IPS-NIHi7 (cell line): ENCODE measurements at regions not wholly inside any gene's neighbourhood (a gene's known extent, or its start where the extent isn't known, plus 50 kb on each side); places are given as distances from the start of the nearest gene placed in this dataset.
"Not testable (repeated sequence)": the region's sequence is repeated elsewhere in the genome, so short reads cannot be mapped to it uniquely, and the experiment has no call there.

Experiments
- DNase-seq: peaks from one replicate; pipeline ENCODE4 v3.0.0; 2012; ENCODE audit warnings: mixed read lengths; ENCODE audit errors: extremely low spot score

GRCh38 chr18:11511434-11512095 is 97.8 kb upstream of the SLC35G4 start:
- no peak for DNase-seq

DNA sequence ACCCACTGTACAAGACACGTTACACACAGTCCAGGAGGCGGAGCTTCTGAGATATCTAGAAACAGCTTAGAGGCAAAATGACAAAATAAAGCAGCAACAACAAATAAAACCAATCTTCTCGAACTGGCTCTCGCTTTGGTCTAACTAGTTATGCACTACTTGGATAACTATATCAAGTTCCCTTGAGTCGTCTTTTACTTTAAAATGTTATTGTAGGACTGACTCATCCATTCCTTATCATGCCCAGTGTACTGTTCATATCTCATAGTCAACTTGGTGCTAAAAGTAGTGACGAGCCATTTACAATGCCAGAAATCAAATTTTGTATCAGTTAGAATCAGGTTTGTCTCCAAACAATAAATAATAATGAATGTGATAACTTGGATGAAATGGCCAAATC is 102.5 kb upstream of the SLC35G4 start:
- no peak for DNase-seq

GRCh38 chr18:11505993-11506392 is 103.4 kb upstream of the SLC35G4 start:
- no peak for DNase-seq

- peak; percentile 43 for DNase-seq
These were observed 104.4 kb upstream of the SLC35G4 start for GRCh38 chr18:11504962-11505361.

DNA sequence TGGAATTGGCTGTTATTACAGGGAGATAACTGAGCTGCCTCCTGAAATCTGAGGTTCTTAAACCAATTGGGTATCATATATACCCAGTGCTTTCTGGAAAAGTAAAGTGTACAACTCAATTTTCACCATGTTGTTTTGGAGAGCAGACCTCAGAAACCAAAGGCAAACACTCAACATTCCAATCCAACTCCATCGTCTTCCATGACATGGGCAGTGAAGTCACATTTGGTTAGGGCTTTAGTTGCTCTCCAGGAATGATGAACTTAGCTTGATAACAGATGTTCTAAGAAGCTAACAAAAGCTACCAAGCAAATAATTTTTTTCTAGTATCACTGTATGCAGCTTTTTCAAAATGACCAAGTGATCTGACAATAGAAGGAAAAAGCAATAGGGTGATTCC is 107.0 kb upstream of the SLC35G4 start:
- no peak for DNase-seq

DNA sequence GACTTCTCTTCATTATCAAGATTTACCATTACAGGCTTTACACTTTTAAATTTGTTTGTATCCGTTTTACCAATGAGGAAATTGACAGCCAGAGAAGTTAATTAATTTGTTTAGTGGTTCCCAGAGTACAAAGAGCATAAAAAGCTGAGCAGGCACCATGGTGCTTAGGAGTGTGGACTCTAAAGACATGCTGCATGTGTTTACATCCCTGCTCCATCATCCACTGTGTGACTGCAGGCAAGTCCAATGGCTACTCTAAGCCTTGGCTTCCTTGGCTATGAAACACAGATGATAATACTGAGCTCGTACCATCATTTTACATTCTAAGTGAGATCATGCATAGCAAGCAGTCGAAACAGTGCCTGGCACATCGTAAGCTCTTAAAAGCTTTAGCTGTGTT is 108.0 kb upstream of the SLC35G4 start:
- no peak for DNase-seq

DNA sequence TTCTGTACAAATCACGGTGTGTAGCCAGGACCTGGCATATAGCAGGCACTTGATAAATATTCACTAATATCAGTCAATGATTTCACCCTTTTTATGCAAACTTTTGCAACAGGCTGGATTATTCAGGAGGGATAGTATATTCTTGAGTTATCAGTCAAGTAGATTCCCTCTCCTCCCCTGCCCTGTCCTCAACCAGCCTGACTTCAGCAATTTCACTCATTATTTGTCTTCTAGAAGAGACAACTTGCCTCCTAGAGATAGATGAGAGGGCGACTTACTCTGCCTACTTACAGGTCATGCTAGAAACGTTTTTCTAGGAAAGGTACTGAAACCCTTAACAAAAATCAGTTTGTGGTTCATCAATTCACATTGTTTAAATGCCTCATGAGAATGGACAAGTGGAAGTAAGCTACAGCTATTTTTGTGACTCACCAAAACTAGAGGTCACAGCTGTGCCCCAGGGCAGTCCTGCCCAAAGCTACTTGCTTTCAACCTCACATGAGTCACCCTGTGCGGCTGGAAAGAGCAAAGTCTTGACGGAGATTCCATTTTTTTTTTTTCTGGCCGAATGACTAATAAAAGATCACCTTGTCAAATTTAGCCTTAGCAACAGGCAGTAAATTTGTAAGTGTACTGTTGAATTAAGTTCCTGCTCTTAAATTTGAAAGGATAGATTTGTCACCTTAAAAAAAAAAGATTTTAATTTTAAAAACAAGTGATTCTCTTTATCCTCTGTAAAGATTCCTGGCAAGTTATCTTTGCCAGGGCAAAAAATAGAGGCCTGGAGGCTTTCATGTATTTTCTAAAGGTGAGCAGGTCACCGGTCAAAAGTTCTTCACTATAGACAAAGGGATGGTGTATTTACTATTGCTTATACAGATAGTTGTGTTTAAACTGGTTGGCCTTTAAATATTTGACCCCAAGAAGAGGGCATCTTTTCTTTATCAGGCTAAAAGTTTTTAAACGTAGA is 109.0 kb upstream of the SLC35G4 start:
- no peak for DNase-seq

GRCh38 chr18:11498821-11499220 is 110.6 kb upstream of the SLC35G4 start:
- no peak for DNase-seq

DNA sequence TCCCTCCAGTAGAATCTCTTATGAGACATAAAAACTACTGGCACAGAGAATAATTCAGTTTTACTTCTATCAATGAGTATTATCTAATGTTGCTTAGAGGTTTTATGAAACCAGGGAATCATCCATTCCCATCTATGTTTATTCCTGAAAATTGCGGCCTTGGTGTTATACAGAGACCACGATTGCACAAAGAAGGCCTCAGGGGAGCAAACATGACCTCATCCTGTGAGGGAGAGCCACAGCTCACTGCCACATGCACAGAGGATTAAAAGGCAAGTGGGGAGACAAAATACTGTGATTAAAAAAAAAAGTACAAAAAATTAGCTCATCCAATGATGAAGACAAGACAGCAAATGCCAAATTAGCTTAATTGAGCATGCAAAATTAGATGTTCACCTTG is 111.8 kb upstream of the SLC35G4 start:
- DNase-seq, result no peak

GRCh38 chr18:11496526-11497172 is 112.7 kb upstream of the SLC35G4 start:
- DNase-seq, result no peak

GRCh38 chr18:11495441-11495840 is 114.0 kb upstream of the SLC35G4 start:
- DNase-seq, result no peak

GRCh38 chr18:11494107-11494506 is 115.3 kb upstream of the SLC35G4 start:
- DNase-seq, result no peak

DNA sequence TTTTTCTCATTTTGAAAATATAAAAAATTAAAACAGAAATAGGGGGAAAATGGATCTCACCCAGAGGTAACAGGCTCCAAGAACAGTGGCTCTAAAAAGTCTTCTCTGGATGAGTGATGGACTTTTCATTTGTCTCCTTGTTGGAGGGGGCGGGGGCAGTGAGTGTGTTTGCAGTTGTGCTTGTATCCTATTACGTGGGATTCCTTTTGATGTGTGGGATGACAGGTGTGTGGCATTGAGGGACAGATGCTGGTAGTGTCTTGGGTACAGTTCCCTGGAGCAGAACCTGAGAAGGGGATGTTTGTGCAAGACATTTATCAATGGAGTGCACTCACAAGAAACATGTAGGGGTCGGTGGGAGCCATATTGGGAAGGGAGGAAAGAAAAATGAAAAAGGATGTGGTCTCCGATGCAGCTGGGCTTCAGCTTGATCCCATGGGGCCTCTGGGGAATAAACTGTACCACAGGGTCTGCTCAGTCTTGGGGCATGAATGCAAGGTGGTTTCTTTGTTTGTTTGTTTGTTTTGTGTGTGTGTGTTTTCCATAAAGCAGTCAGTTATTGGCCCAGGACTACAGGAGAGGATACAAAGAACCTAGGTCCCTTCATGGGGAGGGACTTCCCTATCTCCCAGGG is 120.0 kb upstream of the SLC35G4 start:
- DNase-seq, result no peak

DNA sequence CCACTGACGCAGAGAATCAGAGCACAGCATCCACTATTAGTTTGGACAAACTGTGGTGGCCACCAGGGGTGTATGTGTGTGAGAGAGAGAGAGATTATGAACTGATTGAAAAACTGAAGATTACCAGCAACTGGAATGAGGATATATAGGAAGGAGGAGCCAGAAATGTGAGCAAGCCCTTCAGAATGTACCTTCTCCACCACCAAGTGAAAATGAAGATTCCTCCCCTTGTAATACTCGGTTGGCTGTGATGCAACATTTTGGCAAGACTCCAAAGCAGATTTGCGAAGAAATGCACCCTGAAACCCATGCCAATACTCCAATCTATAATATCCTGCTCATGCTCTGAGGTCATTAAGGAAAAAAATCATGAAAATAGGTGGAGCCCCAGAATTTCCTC is 121.2 kb upstream of the SLC35G4 start:
- DNase-seq, result no peak

GRCh38 chr18:11487390-11487789 is 122.0 kb upstream of the SLC35G4 start:
- no peak for DNase-seq

- DNase-seq, result no peak
These were observed 127.1 kb upstream of the SLC35G4 start for GRCh38 chr18:11482271-11482670.

- DNase-seq, result no peak
These were observed 128.7 kb upstream of the SLC35G4 start for GRCh38 chr18:11480692-11481091.

- DNase-seq, result not testable (repeated sequence)
These were observed 130.4 kb upstream of the SLC35G4 start for GRCh38 chr18:11479031-11479430.

- DNase-seq, result no peak
These were observed 138.5 kb upstream of the SLC35G4 start for GRCh38 chr18:11470941-11471340.

DNA sequence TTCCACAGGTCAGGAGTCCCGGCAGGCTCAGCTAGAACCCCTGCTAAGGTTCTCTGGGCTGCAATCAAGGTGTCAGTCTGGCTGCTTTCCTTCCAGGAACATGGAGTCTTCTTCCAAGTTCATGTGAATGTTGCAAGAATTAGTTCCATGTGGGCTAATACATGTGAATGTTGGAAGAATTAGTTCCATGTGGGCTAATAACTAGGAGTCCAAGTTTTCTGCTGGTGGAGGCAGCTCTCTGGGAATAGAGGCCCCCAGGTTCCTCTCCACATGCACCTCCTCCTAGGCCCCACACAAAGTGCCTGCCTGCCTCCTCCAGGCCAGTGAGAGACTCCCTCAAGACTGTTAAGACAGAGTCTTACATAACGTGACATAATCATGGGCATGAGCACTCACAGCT is 140.8 kb upstream of the SLC35G4 start:
- DNase-seq, result no peak

- DNase-seq, result no peak
These were observed 141.3 kb upstream of the SLC35G4 start for GRCh38 chr18:11468120-11468519.

DNA sequence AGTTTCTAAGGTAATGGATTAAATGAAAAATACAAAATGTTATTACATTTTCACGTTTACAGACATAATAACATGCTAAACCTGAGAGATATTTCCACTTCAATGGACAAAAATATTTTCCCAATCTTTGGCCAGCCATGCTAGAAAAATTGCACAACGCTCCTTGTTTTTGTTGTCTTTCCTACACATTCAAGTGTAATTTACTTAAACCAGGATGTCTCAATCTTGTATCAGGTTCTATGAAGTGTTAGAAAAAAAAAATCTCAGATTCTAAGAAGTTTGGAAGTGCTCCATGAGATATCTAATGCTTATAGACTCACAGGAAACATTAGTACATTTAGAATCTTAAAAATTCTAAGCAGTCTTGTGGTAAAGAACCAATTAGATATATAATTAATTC is 141.8 kb upstream of the SLC35G4 start:
- no peak for DNase-seq
